ENCODE measurements at regions not wholly inside any gene's neighbourhood (a gene's known extent, or its start where the extent isn't known, plus 50 kb on each side); places are given as distances from the start of the nearest gene placed in this dataset.

GRCh38 chr10:33388382-33388781, 53.9 kb upstream of the NRP1 start:
- TF ChIP-seq, protein P1, sequence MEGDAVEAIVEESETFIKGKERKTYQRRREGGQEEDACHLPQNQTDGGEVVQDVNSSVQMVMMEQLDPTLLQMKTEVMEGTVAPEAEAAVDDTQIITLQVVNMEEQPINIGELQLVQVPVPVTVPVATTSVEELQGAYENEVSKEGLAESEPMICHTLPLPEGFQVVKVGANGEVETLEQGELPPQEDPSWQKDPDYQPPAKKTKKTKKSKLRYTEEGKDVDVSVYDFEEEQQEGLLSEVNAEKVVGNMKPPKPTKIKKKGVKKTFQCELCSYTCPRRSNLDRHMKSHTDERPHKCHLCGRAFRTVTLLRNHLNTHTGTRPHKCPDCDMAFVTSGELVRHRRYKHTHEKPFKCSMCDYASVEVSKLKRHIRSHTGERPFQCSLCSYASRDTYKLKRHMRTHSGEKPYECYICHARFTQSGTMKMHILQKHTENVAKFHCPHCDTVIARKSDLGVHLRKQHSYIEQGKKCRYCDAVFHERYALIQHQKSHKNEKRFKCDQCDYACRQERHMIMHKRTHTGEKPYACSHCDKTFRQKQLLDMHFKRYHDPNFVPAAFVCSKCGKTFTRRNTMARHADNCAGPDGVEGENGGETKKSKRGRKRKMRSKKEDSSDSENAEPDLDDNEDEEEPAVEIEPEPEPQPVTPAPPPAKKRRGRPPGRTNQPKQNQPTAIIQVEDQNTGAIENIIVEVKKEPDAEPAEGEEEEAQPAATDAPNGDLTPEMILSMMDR (IDR thresholded peaks at IDR 0.05): no peak

DNA sequence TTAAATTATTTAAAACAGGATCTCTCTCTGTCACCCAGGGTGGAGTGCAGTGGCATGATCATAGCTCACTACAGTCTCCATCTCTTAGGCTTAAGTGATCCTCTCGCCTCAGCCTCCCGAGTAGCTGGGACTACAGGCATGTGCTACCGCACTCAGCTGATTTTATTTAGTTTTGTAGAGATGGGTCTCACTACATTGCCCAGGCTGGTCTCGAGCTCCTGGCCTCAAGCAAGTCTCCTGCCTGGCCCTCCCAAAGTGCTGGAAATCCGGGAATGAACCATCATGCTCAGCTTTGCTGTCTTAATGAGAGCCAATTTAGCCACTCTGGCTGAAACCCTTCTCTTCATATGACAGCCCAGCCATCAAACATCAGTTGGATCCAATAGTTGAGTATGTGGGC, 53.3 kb upstream of the NRP1 start:
- TF ChIP-seq, protein P1 (IDR thresholded peaks at IDR 0.05): no peak

DNA sequence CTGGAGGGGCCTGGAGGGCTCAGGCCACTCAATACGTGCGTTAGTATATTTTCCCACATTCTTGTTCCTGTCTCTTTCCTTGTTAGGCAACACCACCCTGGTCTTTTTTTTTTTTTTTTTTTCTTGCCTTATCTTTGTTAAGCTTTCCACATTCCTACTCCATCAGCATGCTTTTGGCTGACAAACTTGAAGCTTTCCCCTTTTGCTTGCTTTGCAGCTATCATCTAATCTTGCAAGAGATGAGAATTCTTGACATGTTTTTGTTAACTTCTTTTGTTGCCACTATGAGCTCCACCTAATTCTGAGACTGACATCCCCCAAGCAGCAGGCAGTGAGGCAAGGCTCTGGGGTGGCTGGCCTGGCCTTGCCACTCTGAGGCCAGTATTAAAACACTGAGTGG, 52.5 kb upstream of the NRP1 start:
- TF ChIP-seq, protein P1 (IDR thresholded peaks at IDR 0.05): no peak

DNA sequence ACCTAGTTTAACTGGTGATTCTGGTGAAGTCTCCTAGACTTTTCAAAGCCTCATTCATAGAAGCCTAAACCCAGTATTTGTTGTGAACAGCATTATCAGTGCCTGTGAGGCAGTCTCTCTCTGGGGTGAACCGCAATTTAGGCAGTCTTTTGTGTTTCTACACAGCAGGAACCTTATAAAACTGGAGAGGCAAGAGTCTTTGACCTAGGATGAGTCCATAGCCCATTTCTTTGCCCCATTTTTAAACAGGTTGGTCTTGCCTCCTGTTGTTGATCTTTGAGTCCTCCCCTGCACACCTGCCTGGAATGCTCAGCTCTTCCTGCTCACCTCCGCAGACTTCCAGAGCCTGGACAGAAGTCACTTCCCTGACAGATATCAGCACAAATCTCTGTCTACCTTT, 51.2 kb upstream of the NRP1 start:
- TF ChIP-seq, protein P1 (IDR thresholded peaks at IDR 0.05): no peak

GRCh38 chr10:33385015-33385414, 50.5 kb upstream of the NRP1 start:
- TF ChIP-seq, protein P1 (IDR thresholded peaks at IDR 0.05): no peak
